ENCODE measurements at regions not wholly inside any gene's neighbourhood (a gene's known extent, or its start where the extent isn't known, plus 50 kb on each side); places are given as distances from the start of the nearest gene placed in this dataset.
A peak's percentile ranks its signal among the peaks of the same experiment; 100 is the strongest.

DNA sequence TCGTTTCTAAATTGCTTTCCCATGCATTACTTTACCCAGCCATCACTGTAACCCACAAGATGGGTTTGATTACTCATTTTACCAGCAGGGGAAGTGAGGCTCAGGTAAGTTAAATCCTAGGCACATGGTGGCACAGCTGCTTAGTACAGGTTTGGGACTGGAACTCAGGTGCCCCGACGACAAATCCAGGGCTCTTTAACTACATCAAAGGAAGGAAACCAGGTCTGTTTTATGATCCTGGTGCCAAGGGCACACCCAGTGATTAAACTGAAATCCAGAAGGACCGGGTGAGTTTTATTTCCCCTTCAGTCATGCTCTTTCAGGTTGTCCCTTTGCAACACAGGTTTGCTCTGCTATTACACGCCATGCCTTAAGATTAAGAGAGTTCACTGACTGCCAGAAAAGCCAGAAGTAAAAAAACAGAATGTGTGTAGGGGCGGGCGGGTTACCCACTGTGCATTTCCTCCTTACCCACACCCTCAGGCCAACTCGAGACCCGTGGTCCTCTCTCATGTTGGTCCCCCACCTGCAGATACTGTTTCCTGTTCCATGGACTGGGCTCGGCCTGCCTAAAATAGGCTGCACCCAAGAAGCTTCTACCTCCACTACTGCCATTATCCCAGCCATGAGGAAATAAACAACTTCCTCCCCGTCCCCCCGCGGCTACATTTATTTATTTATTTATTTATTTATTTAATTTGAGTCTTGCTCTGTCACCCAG is 55.1 kb upstream of the KDM7A start:
- no peak for DNase-seq (ENCODE audit: extremely low read depth, low read depth)
- TF ChIP-seq, protein P1, sequence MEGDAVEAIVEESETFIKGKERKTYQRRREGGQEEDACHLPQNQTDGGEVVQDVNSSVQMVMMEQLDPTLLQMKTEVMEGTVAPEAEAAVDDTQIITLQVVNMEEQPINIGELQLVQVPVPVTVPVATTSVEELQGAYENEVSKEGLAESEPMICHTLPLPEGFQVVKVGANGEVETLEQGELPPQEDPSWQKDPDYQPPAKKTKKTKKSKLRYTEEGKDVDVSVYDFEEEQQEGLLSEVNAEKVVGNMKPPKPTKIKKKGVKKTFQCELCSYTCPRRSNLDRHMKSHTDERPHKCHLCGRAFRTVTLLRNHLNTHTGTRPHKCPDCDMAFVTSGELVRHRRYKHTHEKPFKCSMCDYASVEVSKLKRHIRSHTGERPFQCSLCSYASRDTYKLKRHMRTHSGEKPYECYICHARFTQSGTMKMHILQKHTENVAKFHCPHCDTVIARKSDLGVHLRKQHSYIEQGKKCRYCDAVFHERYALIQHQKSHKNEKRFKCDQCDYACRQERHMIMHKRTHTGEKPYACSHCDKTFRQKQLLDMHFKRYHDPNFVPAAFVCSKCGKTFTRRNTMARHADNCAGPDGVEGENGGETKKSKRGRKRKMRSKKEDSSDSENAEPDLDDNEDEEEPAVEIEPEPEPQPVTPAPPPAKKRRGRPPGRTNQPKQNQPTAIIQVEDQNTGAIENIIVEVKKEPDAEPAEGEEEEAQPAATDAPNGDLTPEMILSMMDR (IDR thresholded peaks at IDR 0.05; ENCODE audit: low read depth, low read length, missing control alignments) = no peak
- H3K4me3 ChIP-seq (replicated peaks; ENCODE audit: low read depth, low read length) = no peak overlapping the region

DNA sequence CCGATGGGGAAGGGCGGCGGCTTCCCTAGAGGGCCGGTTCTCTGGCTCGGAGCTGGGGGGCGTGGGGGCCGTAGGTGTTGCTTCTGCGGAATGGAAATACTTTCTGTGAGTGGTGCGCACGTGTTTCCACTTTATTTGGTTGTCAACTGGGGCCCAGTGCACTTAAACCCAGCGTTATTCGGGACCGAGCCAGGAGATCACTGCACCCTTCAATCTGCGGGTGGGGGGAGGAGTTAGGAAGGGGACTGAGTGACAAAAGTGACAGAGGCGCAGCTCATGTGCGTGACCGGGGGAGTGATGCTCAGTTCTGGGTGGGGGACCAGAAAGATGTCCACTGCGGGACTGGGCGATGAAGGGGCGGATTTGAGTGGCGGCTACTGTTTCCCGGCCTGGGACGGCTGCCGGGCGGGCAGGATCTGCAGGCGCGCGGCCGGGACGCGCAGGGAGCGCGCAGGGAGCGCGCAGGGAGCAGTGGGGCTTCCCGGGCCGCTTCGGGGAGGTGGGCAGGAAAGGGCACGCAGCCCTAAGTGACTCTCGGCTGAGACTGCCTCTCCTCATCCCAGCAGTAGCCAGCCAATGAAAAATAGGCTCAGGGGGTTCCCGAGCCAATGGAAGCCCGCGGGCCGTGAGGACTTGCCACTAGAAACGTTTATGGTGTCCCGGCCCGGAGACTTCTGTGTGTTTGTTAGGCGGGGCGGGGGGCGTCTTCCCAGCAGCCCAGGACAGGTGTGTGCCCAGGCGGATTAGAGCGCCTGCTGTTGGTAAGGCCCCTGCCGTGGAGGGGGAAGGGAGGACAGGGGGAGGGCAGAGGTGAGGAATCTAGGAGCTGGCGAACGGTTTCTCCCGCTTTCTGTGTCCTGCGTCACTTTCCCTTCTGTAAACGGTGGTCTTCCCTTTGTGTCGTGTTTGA is 54.3 kb upstream of the KDM7A start:
- TF ChIP-seq, protein P1 (IDR thresholded peaks at IDR 0.05; ENCODE audit: low read depth, low read length, missing control alignments) = no peak
- H3K4me3 ChIP-seq (replicated peaks; ENCODE audit: low read depth, low read length) = peak overlapping the region; percentile 39
- DNase-seq (ENCODE audit: extremely low read depth, low read depth) = no peak

DNA sequence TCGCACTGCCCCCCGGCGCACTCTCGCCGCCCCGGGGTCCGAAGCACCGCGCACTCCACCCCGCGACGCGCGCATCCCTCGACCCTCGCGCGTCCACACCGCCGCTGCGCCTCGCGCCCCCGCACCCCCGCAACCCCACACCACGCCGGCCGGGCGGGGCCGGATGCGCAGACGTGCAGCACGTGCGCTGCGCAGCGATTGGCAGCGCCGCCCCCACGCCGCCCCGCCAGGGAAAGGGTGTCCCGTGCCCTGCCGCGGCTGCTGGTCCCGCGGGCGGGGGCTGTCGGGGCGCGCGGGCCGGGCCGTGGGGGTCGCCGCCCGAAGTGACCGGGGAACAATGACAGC is 53.7 kb upstream of the KDM7A start:
- TF ChIP-seq, protein P1 (IDR thresholded peaks at IDR 0.05; ENCODE audit: low read depth, low read length, missing control alignments) = no peak
- DNase-seq (ENCODE audit: extremely low read depth, low read depth) = no peak
- peak overlapping the region; percentile 39 for H3K4me3 ChIP-seq (replicated peaks; ENCODE audit: low read depth, low read length)

DNA sequence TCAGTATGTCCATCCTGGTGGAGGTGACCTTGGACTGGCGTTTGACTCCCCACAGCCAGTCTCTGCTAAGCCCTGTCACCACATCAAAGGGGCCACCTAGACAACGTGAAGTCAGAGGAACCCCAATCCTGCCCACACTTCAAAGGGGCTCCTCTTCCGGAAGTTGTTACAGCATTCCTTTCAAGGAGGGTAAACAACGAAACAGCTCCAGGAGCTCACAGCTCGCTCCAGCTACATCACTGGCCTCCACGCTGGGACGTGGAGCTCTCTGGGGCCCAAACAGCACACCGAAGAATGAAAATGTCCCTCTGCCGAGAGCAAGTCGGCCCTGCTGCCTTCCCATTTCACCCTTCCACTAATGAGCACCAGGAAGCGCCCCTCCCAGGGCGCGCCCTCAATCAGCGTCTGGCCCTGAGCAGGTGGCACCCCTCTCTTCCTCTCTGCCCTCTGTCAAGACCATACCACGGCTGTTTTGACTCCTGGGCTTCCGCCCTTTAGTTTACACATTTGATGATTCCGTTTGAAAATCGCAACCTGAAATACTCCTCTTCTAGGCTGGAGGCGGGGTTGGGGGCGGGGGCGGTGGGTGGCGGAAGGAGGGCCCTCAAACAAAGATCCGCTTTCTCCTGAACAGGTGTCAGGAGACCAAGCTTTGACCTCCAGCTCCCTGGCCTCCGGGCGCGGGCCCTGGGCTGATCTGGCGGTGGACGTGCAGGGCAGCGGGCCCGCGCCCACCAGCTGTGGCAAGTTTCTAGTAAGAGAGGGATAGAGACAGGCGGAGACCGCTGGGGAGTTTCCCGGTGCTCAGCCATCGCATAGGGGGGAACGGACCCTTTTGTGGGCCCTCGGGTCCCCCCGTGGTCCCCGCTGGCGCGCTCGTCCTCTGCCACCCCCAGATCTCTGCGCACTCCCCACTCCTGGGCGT is 53.1 kb upstream of the KDM7A start:
- 0 out of 2 replicates have a peak overlapping the region, but pooled peaks have one; percentile 11 for H3K4me3 ChIP-seq (replicated peaks; ENCODE audit: low read depth, low read length)
- no peak for DNase-seq (ENCODE audit: extremely low read depth, low read depth)
- TF ChIP-seq, protein P1 (IDR thresholded peaks at IDR 0.05; ENCODE audit: low read depth, low read length, missing control alignments) = no peak

DNA sequence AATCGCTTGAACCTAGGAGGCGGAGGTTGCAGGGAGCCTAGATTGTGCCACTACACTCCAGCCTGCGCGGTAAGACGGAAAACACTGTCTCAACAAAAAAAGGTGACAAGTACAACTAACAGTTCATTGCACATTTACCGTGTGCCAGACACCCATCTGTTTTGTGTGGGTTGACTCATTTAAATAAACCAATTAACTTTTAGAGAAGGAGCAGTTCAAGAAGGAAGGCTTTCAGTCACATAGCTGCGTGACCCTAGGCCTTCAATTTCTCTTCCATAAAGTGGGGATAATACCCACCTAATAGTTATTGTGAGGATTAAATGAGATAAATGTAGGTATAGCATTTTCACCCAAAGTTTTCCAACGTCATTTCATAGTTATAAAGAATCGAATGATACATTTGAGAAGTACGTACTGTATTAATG is 52.3 kb upstream of the KDM7A start:
- TF ChIP-seq, protein P1 (IDR thresholded peaks at IDR 0.05; ENCODE audit: low read depth, low read length, missing control alignments) = no peak
- no peak overlapping the region for H3K4me3 ChIP-seq (replicated peaks; ENCODE audit: low read depth, low read length)
- no peak for DNase-seq (ENCODE audit: extremely low read depth, low read depth)
